Ishikawa (cell line): ENCODE measurements at regions not wholly inside any gene's neighbourhood (a gene's known extent, or its start where the extent isn't known, plus 50 kb on each side); places are given as distances from the start of the nearest gene placed in this dataset.

Experiments
- CEBPB ChIP-seq: IDR thresholded peaks from 2 replicates; pipeline ENCODE4 v1.6.1; 2012
- CREB1 ChIP-seq: IDR thresholded peaks from 2 replicates; pipeline ENCODE4 v1.6.1; 2012; ENCODE audit warnings: low read depth
- EGR1 ChIP-seq: IDR thresholded peaks from 2 replicates; pipeline ENCODE4 v1.6.1; 2012
- EP300 ChIP-seq: IDR thresholded peaks from 2 replicates; pipeline ENCODE4 v1.6.1; 2012; ENCODE audit warnings: borderline replicate concordance
- FOXM1 ChIP-seq: IDR thresholded peaks from 2 replicates; pipeline ENCODE4 v1.6.1; 2012; ENCODE audit warnings: low read depth, borderline replicate concordance
- RAD21 ChIP-seq: IDR thresholded peaks from 2 replicates; pipeline ENCODE4 v1.6.1; 2012; ENCODE audit warnings: low read depth
- REST ChIP-seq: IDR thresholded peaks from 2 replicates; pipeline ENCODE4 v1.6.1; 2012; ENCODE audit warnings: low read depth, mild to moderate bottlenecking
- TAF1 ChIP-seq: IDR thresholded peaks from 2 replicates; pipeline ENCODE4 v1.6.1; 2012; ENCODE audit warnings: low read depth, mild to moderate bottlenecking
- TCF12 ChIP-seq: IDR thresholded peaks from 2 replicates; pipeline ENCODE4 v1.6.1; 2012; ENCODE audit warnings: low read depth
- TEAD4 ChIP-seq: IDR thresholded peaks from 2 replicates; pipeline ENCODE4 v1.6.1; 2012
- USF1 ChIP-seq: IDR thresholded peaks from 2 replicates; pipeline ENCODE4 v1.6.1; 2012
- YY1 ChIP-seq: IDR thresholded peaks from 2 replicates; pipeline ENCODE4 v1.6.1; 2012; ENCODE audit warnings: low read depth
- ZBTB7A ChIP-seq: IDR thresholded peaks from 2 replicates; pipeline ENCODE4 v1.6.1; 2012; ENCODE audit warnings: low read depth
- TF ChIP-seq, protein P1 (sequence below): IDR thresholded peaks from 2 replicates; pipeline ENCODE4 v1.6.1; 2012

- TF ChIP-seq REST (no peak), EP300 (no peak), RAD21 (no peak), USF1 (no peak), TEAD4 (no peak), TCF12 (no peak), CEBPB (no peak), CREB1 (no peak), ZBTB7A (no peak), FOXM1 (no peak), EGR1 (no peak), TAF1 (no peak), YY1 (no peak)
- TF ChIP-seq, protein P1, sequence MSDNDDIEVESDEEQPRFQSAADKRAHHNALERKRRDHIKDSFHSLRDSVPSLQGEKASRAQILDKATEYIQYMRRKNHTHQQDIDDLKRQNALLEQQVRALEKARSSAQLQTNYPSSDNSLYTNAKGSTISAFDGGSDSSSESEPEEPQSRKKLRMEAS, result no peak
Measured at GRCh38 chr6:14921878-14922671, 323.8 kb upstream of the JARID2 start.
